Retinal pigment epithelial cell (primary cell): ENCODE measurements at regions not wholly inside any gene's neighbourhood (a gene's known extent, or its start where the extent isn't known, plus 50 kb on each side); places are given as distances from the start of the nearest gene placed in this dataset.

Experiments
- DNase-seq: peaks from one replicate; pipeline ENCODE4 v3.0.0-alpha.2; 2010; ENCODE audit warnings: low read depth
- H3K4me3 ChIP-seq: 2 replicates; pipeline ENCODE4 v1.5.1; 2011; ENCODE audit warnings: mild to moderate bottlenecking, low read length, control low read depth, moderate library complexity
- TF ChIP-seq, protein P1 (sequence below): conservative IDR thresholded peaks from 2 replicates; pipeline ENCODE4 v1.5.1; 2011; ENCODE audit warnings: low read depth, low read length, control low read depth, inconsistent platforms

- DNase-seq: no peak
- TF ChIP-seq, protein P1, sequence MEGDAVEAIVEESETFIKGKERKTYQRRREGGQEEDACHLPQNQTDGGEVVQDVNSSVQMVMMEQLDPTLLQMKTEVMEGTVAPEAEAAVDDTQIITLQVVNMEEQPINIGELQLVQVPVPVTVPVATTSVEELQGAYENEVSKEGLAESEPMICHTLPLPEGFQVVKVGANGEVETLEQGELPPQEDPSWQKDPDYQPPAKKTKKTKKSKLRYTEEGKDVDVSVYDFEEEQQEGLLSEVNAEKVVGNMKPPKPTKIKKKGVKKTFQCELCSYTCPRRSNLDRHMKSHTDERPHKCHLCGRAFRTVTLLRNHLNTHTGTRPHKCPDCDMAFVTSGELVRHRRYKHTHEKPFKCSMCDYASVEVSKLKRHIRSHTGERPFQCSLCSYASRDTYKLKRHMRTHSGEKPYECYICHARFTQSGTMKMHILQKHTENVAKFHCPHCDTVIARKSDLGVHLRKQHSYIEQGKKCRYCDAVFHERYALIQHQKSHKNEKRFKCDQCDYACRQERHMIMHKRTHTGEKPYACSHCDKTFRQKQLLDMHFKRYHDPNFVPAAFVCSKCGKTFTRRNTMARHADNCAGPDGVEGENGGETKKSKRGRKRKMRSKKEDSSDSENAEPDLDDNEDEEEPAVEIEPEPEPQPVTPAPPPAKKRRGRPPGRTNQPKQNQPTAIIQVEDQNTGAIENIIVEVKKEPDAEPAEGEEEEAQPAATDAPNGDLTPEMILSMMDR: no peak
- no peak overlapping the region for H3K4me3 ChIP-seq
Observed at GRCh38 chr3:40845447-40845846, 320.7 kb downstream of the ZNF621 start.

DNA sequence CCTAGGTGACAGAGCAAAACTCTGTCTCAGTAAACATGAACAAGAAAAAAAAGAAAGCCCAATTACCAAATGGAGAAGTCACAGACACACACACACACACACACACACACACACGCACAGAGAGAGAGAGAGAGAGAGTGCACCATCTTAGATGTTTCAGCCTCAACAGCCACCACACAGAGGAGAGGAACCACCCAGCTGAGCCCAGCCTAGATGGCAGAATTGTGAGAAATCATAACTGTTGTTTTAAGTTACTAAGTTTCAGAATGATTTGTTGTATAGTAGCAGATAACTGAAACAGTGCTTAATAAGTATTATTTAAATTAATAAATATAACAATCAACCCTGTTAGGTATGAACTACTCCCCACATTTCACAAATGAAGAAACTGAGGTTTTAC, 321.2 kb downstream of the ZNF621 start:
- TF ChIP-seq, protein P1: no peak
- DNase-seq: no peak
- H3K4me3 ChIP-seq: no peak overlapping the region

DNA sequence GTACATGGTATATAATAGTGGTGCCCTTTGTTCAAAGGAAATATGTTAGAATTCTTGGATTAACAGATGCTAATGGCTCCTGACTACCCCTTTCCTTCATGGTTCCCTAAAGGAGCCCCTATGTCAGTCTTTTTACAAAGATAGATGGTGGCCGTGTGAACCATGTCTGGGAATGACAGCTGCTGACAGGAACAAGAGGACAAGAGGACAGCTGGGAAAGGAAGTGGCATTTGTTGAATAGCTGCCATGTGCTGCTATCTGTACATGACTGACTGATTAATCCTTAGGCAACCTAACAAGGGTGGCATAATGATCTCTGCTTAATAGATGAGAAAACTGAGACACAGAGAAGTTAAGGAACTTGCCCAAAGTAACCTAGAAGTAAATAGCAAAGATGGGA, 321.7 kb downstream of the ZNF621 start:
- no peak overlapping the region for H3K4me3 ChIP-seq
- TF ChIP-seq, protein P1: no peak
- DNase-seq: no peak

GRCh38 chr3:40847551-40847992, 322.8 kb downstream of the ZNF621 start:
- no peak overlapping the region for H3K4me3 ChIP-seq
- no peak for DNase-seq
- TF ChIP-seq, protein P1: no peak

GRCh38 chr3:40848421-40848820, 323.7 kb downstream of the ZNF621 start:
- TF ChIP-seq, protein P1: no peak
- no peak overlapping the region for H3K4me3 ChIP-seq
- no peak for DNase-seq

- H3K4me3 ChIP-seq: no peak overlapping the region
- TF ChIP-seq, protein P1: no peak
- DNase-seq: no peak
Observed at GRCh38 chr3:40850861-40851260, 326.1 kb downstream of the ZNF621 start.

GRCh38 chr3:40851836-40852235, 327.1 kb downstream of the ZNF621 start:
- TF ChIP-seq, protein P1: no peak
- H3K4me3 ChIP-seq: no peak overlapping the region
- DNase-seq: no peak
